HG03095 (cell line): ENCODE measurements at regions not wholly inside any gene's neighbourhood (a gene's known extent, or its start where the extent isn't known, plus 50 kb on each side); places are given as distances from the start of the nearest gene placed in this dataset.

Experiments used
- ATAC-seq: cut with Tn5 transposase; IDR thresholded peaks from one replicate; pipeline ENCODE4 v1.9.1; 2021; ENCODE audit warnings: moderate library complexity; ENCODE audit not compliant: unreplicated experiment

- no peak for ATAC-seq
Measured at GRCh38 chr18:44609181-44609941, 71.3 kb upstream of the SETBP1 start.

- no peak for ATAC-seq
Measured at GRCh38 chr18:44620812-44621211, 59.9 kb upstream of the SETBP1 start.

- ATAC-seq: no peak
Measured at GRCh38 chr18:44624052-44624451, 56.6 kb upstream of the SETBP1 start.

- no peak for ATAC-seq
Measured at GRCh38 chr18:44625386-44625785, 55.3 kb upstream of the SETBP1 start.

GRCh38 chr18:44626236-44626635 is 54.5 kb upstream of the SETBP1 start:
- ATAC-seq: no peak

GRCh38 chr18:44626807-44627206 is 53.9 kb upstream of the SETBP1 start:
- no peak for ATAC-seq

- no peak for ATAC-seq
Measured at GRCh38 chr18:44627280-44627679, 53.4 kb upstream of the SETBP1 start.

GRCh38 chr18:44629406-44629805 is 51.3 kb upstream of the SETBP1 start:
- no peak for ATAC-seq

GRCh38 chr18:44630118-44630517 is 50.6 kb upstream of the SETBP1 start:
- no peak for ATAC-seq
